Tibial artery (tissue), 4 donors: ENCODE measurements at regions not wholly inside any gene's neighbourhood (a gene's known extent, or its start where the extent isn't known, plus 50 kb on each side); places are given as distances from the start of the nearest gene placed in this dataset.
A peak's percentile ranks its signal among the peaks of the same experiment; 100 is the strongest.

Experiments
- DNase-seq, 2 donors: peaks; one replicate each; pipeline ENCODE4 v3.0.0-alpha.2; 2019
- H3K27ac ChIP-seq, 2 donors: fragments of 200-600 bp; sonication (generic) in 1 of 2; 1 replicate in 1 of 2; 2 replicates in 1 of 2; pipeline ENCODE4 v1.5.1; 2018 to 2019; ENCODE audit warnings: mild to moderate bottlenecking in 1 of 2
- H3K27me3 ChIP-seq, 2 donors: fragments of 200-600 bp; sonication (generic) in 1 of 2; one replicate each; pipeline versions ENCODE4 v1.5.1 to v1.6.0; 2016 to 2019
- H3K36me3 ChIP-seq, 3 donors: fragments of 200-600 bp; sonication (generic) in 2 of 3; one replicate each; pipeline ENCODE4 v1.5.1; 2016 to 2019; ENCODE audit warnings: mild to moderate bottlenecking in 2 of 3
- H3K4me1 ChIP-seq, 4 donors: fragments of 200-600 bp; sonication (generic) in 2 of 4; 1 replicate in 3 of 4; 2 replicates in 1 of 4; pipeline ENCODE4 v1.5.1; 2016 to 2019
- H3K4me3 ChIP-seq, 2 donors: fragments of 200-600 bp; sonication (generic) in 1 of 2; 1 replicate in 1 of 2; 2 replicates in 1 of 2; pipeline ENCODE4 v1.5.1; 2018 to 2019; ENCODE audit warnings: mild to moderate bottlenecking in 2 of 2
- H3K9me3 ChIP-seq, 3 donors: fragments of 200-600 bp; sonication (generic) in 1 of 3; one replicate each; pipeline ENCODE4 v1.5.1; 2016 to 2019
- CTCF ChIP-seq, 2 experiments: fragments of 200-600 bp in 1 of 2; fragments of 450-650 bp in 1 of 2; IDR thresholded peaks; one replicate each; pipeline ENCODE4 v1.5.1; 2017 to 2019; ENCODE audit warnings: antibody characterized with exemption in 2 of 2, mild to moderate bottlenecking in 1 of 2, moderate library complexity in 1 of 2
- intact Hi-C: fragments of 100-400 bp; cut with DNase I; formaldehyde crosslinking; loops from one replicate; pipeline ENCODE4 v1.15.0; 2023; ENCODE audit warnings: low total_unique reads

- H3K27ac ChIP-seq, result no peak overlapping the region
- intact Hi-C loops, result no loop called here
- H3K4me3 ChIP-seq, result no peak overlapping the region
- no peaks in the 10 kb centered on the region for H3K27me3 ChIP-seq
- H3K4me1 ChIP-seq, result no peaks in the 10 kb centered on the region
- H3K36me3 ChIP-seq, result no peaks in the 10 kb centered on the region
- TF ChIP-seq CTCF (IDR thresholded peaks at IDR 0.05), result no peak
- H3K9me3 ChIP-seq, result no peaks in the 10 kb centered on the region
- DNase-seq, result no peak
Observed at GRCh38 chr4:166577639-166578038, 656.7 kb downstream of the SPOCK3 start.

GRCh38 chr4:166585491-166585890 is 648.8 kb downstream of the SPOCK3 start:
- no peaks in the 10 kb centered on the region for H3K36me3 ChIP-seq
- H3K4me1 ChIP-seq, result no peaks in the 10 kb centered on the region
- no peak overlapping the region for H3K27ac ChIP-seq
- no peaks in the 10 kb centered on the region for H3K9me3 ChIP-seq
- intact Hi-C loops, result no loop called here
- DNase-seq, result no peak
- no peaks in the 10 kb centered on the region for H3K27me3 ChIP-seq
- no peak for TF ChIP-seq CTCF (IDR thresholded peaks at IDR 0.05)
- no peak overlapping the region for H3K4me3 ChIP-seq

- DNase-seq, result no peak
- H3K27me3 ChIP-seq, result no peaks in the 10 kb centered on the region
Observed at GRCh38 chr4:166594326-166594946, 639.9 kb downstream of the SPOCK3 start.

GRCh38 chr4:166600264-166600663 is 634.0 kb downstream of the SPOCK3 start:
- no peak for DNase-seq
- Histone ChIP-seq H3K36me3 (no peaks in the 10 kb centered on the region), H3K4me1 (no peaks in the 10 kb centered on the region), H3K27me3 (no peaks in the 10 kb centered on the region), H3K27ac (no peak overlapping the region), H3K9me3 (no peaks in the 10 kb centered on the region), H3K4me3 (no peak overlapping the region)
- no peak for TF ChIP-seq CTCF (IDR thresholded peaks at IDR 0.05)
- intact Hi-C loops, result no loop called here

More at GRCh38 chr4:166594326-166594946, 639.9 kb downstream of the SPOCK3 start:
- no peaks in the 10 kb centered on the region for H3K9me3 ChIP-seq
- no peak overlapping the region for H3K27ac ChIP-seq
- H3K36me3 ChIP-seq, result no peaks in the 10 kb centered on the region
- H3K4me3 ChIP-seq, result no peak overlapping the region
- intact Hi-C loops, result loop anchor here (10.0 kb wide), 1 partner anchor 270 kb away; no protein-coding TSS in a partner anchor
- no peaks in the 10 kb centered on the region for H3K4me1 ChIP-seq
- peak; percentile 66 to 69 for TF ChIP-seq CTCF (IDR thresholded peaks at IDR 0.05)

GRCh38 chr4:166602068-166602467 is 632.2 kb downstream of the SPOCK3 start:
- no peaks in the 10 kb centered on the region for H3K4me1 ChIP-seq
- intact Hi-C loops, result no loop called here
- H3K4me3 ChIP-seq, result no peak overlapping the region
- no peak overlapping the region for H3K27ac ChIP-seq
- no peak for DNase-seq
- no peaks in the 10 kb centered on the region for H3K9me3 ChIP-seq
- H3K36me3 ChIP-seq, result no peaks in the 10 kb centered on the region
- no peaks in the 10 kb centered on the region for H3K27me3 ChIP-seq
- TF ChIP-seq CTCF (IDR thresholded peaks at IDR 0.05), result no peak
